Karpas-422 (cell line): ENCODE measurements at regions not wholly inside any gene's neighbourhood (a gene's known extent, or its start where the extent isn't known, plus 50 kb on each side); places are given as distances from the start of the nearest gene placed in this dataset.

Source experiments
- DNase-seq: peaks from one replicate; pipeline ENCODE4 v3.0.0-alpha.2; 2015
- H2AFZ ChIP-seq: fragments of 200-600 bp; sonication (generic); 2 replicates; pipeline ENCODE4 v1.6.1; 2014; ENCODE audit warnings: antibody characterized with exemption, low read length, mixed read lengths
- H3K27ac ChIP-seq: fragments of 200-600 bp; sonication (generic); 2 replicates; pipeline ENCODE4 v1.5.1; 2014; ENCODE audit warnings: mild to moderate bottlenecking, low read length, moderate library complexity
- H3K27me3 ChIP-seq: fragments of 200-600 bp; sonication (generic); 2 replicates; pipeline ENCODE4 v1.6.1; 2014; ENCODE audit warnings: low read length, mixed read lengths
- H3K36me3 ChIP-seq: fragments of 200-600 bp; sonication (generic); 2 replicates; pipeline ENCODE4 v1.6.1; 2014; ENCODE audit warnings: low read length, mixed read lengths; ENCODE audit not compliant: insufficient read depth
- H3K4me1 ChIP-seq: fragments of 200-600 bp; sonication (generic); 2 replicates; pipeline ENCODE4 v1.6.1; 2014; ENCODE audit warnings: mild to moderate bottlenecking, low read length, mixed read lengths
- H3K4me2 ChIP-seq: fragments of 200-600 bp; sonication (generic); 2 replicates; pipeline ENCODE4 v1.6.1; 2014; ENCODE audit warnings: low read length, low read depth, mild to moderate bottlenecking; ENCODE audit not compliant: poor library complexity, severe bottlenecking
- H3K4me3 ChIP-seq: fragments of 200-600 bp; sonication (generic); 2 replicates; pipeline ENCODE4 v1.5.1; 2014; ENCODE audit warnings: mild to moderate bottlenecking, antibody characterized with exemption, low read length, mixed read lengths
- H3K79me2 ChIP-seq: fragments of 200-600 bp; sonication (generic); 2 replicates; pipeline ENCODE4 v1.6.1; 2014; ENCODE audit warnings: mild to moderate bottlenecking, low read length, mixed read lengths
- H3K9ac ChIP-seq: fragments of 200-600 bp; sonication (generic); 2 replicates; pipeline ENCODE4 v1.6.0; 2014; ENCODE audit warnings: low read length
- H3K9me2 ChIP-seq: fragments of 200-600 bp; sonication (generic), shearing (Covaris generic); replicated peaks from 2 replicates; pipeline ENCODE4 v1.6.0; 2014; ENCODE audit warnings: mild to moderate bottlenecking, low read length, moderate library complexity; ENCODE audit not compliant: insufficient read depth
- H3K9me3 ChIP-seq: fragments of 300-700, 200-600 bp; sonication (generic); 2 replicates; pipeline ENCODE4 v1.6.1; 2014; ENCODE audit warnings: low read length, mixed read lengths
- H4K20me1 ChIP-seq: fragments of 200-600 bp; sonication (generic); 2 replicates; pipeline ENCODE4 v1.6.1; 2014; ENCODE audit warnings: mild to moderate bottlenecking, antibody characterized with exemption, low read length, low read depth; ENCODE audit not compliant: insufficient read depth

DNA sequence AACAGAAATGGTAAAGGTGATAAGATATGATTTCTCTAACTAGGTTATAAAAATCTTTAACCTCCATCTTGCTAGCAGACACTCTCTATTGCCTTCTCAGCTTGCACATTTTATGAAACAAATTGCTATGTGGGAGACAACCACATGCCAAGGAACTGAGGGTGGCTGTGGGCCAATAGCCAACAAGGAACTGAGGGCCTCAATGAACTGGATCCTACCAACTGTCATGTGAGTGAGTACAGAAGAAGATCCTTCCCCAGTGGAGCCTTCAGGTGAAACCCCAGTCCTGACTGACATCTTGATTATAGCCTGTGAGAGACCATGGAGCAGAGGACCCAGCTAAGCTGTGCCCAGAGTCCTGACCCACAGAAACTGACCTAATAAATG, 129.2 kb upstream of the LRIG1 start:
- DNase-seq, result no peak
- Histone ChIP-seq H2AFZ (peak overlapping the region; percentile 48), H3K27me3 (no peaks in the 10 kb centered on the region), H3K9me3 (no peaks in the 10 kb centered on the region), H3K36me3 (no peaks in the 10 kb centered on the region), H3K4me3 (no peak overlapping the region), H3K9me2 (no peaks in the 10 kb centered on the region), H4K20me1 (no peaks in the 10 kb centered on the region), H3K27ac (no peak overlapping the region), H3K4me2 (no peak overlapping the region), H3K4me1 (peaks cover 7% of the 10 kb centered on the region), H3K79me2 (no peaks in the 10 kb centered on the region), H3K9ac (no peak overlapping the region)

DNA sequence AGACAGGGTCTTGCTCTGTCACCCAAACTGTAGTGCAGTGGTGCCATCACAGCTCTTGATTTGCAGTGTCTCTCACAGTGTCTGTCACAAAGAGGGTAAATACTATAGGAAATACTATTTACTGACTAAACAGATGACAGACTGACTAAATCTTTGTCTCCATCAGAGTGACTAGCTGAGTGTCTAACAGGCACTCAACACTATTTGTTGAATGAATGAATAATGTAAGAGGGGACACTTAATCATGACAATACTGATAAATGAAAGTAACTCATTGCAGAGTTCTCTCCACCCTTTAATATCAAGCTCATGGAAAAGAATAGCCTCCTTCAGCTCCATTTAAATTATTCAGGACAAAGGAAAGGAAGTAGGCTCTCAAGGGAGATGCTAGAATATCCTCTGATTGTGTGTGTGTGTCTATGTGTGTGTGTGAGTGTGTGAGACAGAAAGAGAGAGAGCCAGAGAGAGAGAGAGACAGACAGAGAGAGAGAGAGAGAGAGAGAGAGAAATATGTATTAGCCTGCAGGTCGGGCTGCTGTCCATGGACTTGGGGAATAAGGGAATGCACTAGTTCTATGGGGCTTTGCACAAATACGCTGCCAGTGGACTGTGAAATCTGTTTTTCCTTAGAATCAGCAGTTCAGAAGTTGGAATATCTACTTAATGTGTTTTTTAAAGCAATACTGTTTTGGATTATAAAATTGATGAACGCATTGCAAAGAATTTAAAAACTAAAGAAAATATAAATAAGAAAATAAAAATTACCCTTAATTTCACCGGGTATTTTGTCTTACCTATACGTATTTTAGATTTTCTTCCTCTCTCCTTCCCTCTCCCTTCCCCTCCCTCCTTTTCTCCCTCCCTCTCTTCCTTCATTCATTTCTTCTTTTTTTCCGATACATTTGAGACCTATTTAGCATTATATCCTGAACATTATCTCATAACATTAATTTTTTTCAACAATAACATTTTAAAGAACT, 132.9 kb upstream of the LRIG1 start:
- H3K36me3 ChIP-seq, result no peaks in the 10 kb centered on the region
- no peak for DNase-seq
- no peaks in the 10 kb centered on the region for H4K20me1 ChIP-seq
- H3K9me2 ChIP-seq, result no peaks in the 10 kb centered on the region
- H3K27ac ChIP-seq, result no peak overlapping the region
- no peak overlapping the region for H3K9ac ChIP-seq
- no peaks in the 10 kb centered on the region for H3K79me2 ChIP-seq
- no peak overlapping the region for H3K4me2 ChIP-seq
- no peaks in the 10 kb centered on the region for H3K9me3 ChIP-seq
- no peak overlapping the region for H2AFZ ChIP-seq
- no peaks in the 10 kb centered on the region for H3K27me3 ChIP-seq
- no peak overlapping the region for H3K4me3 ChIP-seq
- peaks cover 12% of the 10 kb centered on the region for H3K4me1 ChIP-seq

DNA sequence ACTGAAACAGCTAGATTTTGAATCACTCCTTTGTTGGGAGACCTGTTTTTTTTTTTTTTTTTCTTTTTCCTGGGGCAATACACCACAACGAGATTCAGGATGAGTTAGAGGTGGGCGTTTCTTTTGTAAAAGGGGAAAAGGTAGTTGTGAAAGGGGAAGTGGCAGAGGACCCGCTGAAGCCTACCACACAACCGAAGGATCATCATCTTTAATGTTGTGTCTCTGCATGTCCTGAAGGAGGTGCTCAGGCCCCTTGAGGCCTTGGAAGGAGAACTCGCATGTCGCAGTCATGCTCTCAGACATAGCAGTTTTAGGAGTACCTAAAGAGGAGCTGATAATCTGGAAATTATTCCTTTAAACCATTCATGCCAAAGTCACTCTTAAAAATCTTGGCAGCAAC, 137.9 kb upstream of the LRIG1 start:
- H3K4me1 ChIP-seq, result peaks cover 27% of the 10 kb centered on the region
- no peaks in the 10 kb centered on the region for H4K20me1 ChIP-seq
- H3K9me3 ChIP-seq, result no peaks in the 10 kb centered on the region
- no peaks in the 10 kb centered on the region for H3K27me3 ChIP-seq
- H3K9ac ChIP-seq, result no peak overlapping the region
- H2AFZ ChIP-seq, result peak overlapping the region; percentile 68; the same call in 1 of the 2 replicates
- DNase-seq, result peak; percentile 78
- H3K4me3 ChIP-seq, result no peak overlapping the region
- no peaks in the 10 kb centered on the region for H3K79me2 ChIP-seq
- no peak overlapping the region for H3K27ac ChIP-seq
- no peaks in the 10 kb centered on the region for H3K9me2 ChIP-seq
- H3K4me2 ChIP-seq, result peak overlapping the region; percentile 41
- H3K36me3 ChIP-seq, result no peaks in the 10 kb centered on the region

DNA sequence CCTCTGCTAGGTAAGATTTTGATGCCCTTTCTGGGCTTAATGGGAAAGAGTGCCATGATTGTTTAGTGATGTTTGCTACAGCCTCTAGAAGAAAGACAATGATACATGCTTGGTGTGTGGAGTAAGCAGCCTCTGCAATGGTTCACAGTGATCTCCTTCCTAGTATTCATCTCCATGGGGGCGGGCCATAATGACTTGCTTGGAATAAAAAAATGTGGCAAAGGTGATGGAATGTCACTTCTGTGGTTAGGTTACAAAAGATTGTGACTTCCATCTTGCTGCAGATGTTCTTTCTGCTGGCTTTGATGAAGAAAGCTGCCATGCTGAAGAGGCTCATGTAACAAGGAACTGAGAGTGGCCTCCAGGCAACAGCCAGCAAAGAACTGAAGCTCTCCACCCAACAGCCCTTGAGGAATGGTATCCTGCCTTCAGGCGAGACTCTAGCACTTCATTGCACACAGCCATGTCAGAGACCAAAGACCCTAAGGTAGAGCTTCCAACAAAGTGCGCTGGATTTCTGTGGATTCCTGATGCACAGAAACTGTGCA, 139.1 kb upstream of the LRIG1 start:
- H3K36me3 ChIP-seq, result no peaks in the 10 kb centered on the region
- peak; percentile 54 for DNase-seq
- no peaks in the 10 kb centered on the region for H3K27me3 ChIP-seq
- no peaks in the 10 kb centered on the region for H3K9me3 ChIP-seq
- H4K20me1 ChIP-seq, result no peaks in the 10 kb centered on the region
- H3K4me3 ChIP-seq, result no peak overlapping the region
- no peaks in the 10 kb centered on the region for H3K9me2 ChIP-seq
- 0 out of 2 replicates have a peak overlapping the region, but pooled peaks have one; percentile 26 for H2AFZ ChIP-seq
- no peak overlapping the region for H3K4me2 ChIP-seq
- peaks cover 27% of the 10 kb centered on the region for H3K4me1 ChIP-seq
- no peak overlapping the region for H3K27ac ChIP-seq
- no peaks in the 10 kb centered on the region for H3K79me2 ChIP-seq
- H3K9ac ChIP-seq, result no peak overlapping the region

DNA sequence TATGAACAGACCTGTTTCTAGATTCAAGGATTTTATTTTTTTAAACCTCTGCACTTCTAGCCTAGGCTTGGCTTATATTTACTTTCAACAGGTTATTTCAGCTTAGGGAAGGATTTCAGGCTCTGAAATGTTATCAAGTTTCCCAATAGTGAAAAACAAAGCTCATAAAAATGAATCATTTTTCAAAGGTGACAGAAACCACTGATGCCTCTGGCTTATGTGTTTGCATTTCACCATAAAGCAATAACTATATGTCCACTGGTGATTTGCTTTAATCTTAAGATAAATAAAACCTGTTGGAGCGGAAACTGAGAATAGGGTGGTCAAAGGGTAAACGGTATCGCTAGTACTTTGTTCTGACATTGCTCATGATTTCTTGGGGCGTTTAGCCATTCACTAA, 141.2 kb upstream of the LRIG1 start:
- no peak overlapping the region for H3K4me2 ChIP-seq
- H3K27ac ChIP-seq, result no peak overlapping the region
- no peaks in the 10 kb centered on the region for H3K79me2 ChIP-seq
- H3K27me3 ChIP-seq, result no peaks in the 10 kb centered on the region
- no peak overlapping the region for H2AFZ ChIP-seq
- no peaks in the 10 kb centered on the region for H3K36me3 ChIP-seq
- no peaks in the 10 kb centered on the region for H3K9me3 ChIP-seq
- no peak overlapping the region for H3K9ac ChIP-seq
- peaks cover 24% of the 10 kb centered on the region for H3K4me1 ChIP-seq
- no peaks in the 10 kb centered on the region for H4K20me1 ChIP-seq
- no peak overlapping the region for H3K4me3 ChIP-seq
- no peaks in the 10 kb centered on the region for H3K9me2 ChIP-seq
- DNase-seq, result no peak

DNA sequence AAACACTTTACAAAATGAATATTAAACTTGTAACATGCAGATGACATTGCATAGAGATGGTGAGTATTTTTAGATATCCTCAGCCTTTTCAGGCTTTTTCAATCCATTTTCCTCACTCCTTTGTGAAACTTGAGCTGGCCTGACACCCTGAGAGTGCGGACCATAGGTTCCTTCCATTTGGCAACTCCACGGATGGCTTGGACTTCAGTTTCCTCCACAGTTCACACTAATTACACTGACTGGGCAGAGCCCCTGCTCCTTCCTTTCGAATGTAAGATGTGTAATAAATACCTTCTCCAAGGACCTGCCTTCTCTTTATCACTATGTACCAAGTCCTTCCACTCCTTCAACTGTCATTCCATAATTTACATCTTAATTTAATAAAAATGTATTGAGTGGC, 141.7 kb upstream of the LRIG1 start:
- H3K27me3 ChIP-seq, result no peaks in the 10 kb centered on the region
- H3K4me2 ChIP-seq, result no peak overlapping the region
- no peaks in the 10 kb centered on the region for H4K20me1 ChIP-seq
- no peak overlapping the region for H3K4me3 ChIP-seq
- H3K9me3 ChIP-seq, result no peaks in the 10 kb centered on the region
- H2AFZ ChIP-seq, result no peak overlapping the region
- H3K9me2 ChIP-seq, result no peaks in the 10 kb centered on the region
- DNase-seq, result no peak
- H3K27ac ChIP-seq, result no peak overlapping the region
- no peaks in the 10 kb centered on the region for H3K79me2 ChIP-seq
- H3K4me1 ChIP-seq, result peaks cover 29% of the 10 kb centered on the region
- H3K36me3 ChIP-seq, result no peaks in the 10 kb centered on the region
- no peak overlapping the region for H3K9ac ChIP-seq

DNA sequence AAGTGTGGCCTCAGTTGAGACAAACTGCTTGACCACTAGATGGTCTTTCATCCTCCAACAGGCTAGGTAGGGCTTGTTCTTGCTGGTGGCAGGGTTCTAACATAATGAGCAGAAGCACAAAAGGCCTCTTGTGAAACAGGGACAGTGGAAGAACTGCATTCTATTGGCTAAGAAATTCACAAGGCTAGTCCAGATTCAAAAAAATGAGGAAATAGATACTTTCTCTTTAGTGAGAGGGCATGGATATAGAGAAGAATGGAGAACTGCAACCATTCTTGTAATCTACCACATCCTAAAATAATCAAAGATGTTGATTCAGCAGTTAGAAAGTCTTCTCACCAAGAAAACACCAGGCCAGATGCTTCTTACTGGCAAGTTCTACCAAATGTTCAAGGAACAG, 143.7 kb upstream of the LRIG1 start:
- Histone ChIP-seq H3K27ac (no peak overlapping the region), H3K9me3 (no peaks in the 10 kb centered on the region), H3K79me2 (no peaks in the 10 kb centered on the region), H3K9me2 (no peaks in the 10 kb centered on the region), H3K27me3 (no peaks in the 10 kb centered on the region), H3K4me3 (no peak overlapping the region), H3K9ac (no peak overlapping the region), H3K4me1 (peaks cover 20% of the 10 kb centered on the region), H4K20me1 (no peaks in the 10 kb centered on the region), H3K4me2 (no peak overlapping the region), H3K36me3 (no peaks in the 10 kb centered on the region), H2AFZ (no peak overlapping the region)
- DNase-seq, result no peak

DNA sequence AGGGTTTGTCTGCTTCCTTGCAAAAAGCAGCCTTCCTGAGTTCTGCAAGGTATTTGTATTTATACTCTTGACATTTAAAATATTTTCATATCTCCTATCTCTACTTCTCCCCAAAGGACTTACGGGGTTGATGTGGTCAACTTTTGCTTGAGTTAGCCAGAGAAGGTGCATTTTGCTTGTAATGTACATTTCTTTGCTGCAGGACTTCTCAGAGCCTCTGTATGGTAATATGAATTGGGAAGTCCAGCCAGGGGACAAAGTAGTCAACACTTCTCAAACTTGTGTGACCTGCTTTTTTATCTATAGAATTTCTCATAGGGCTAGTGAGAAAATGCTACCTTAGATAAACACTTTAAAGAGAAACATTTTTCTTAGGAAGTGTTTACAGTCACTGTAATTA, 148.2 kb upstream of the LRIG1 start:
- Histone ChIP-seq H3K9ac (no peak overlapping the region), H3K4me2 (no peak overlapping the region), H3K4me1 (peaks cover 14% of the 10 kb centered on the region), H3K4me3 (no peak overlapping the region), H3K79me2 (no peaks in the 10 kb centered on the region), H3K36me3 (no peaks in the 10 kb centered on the region), H3K27ac (no peak overlapping the region), H4K20me1 (no peaks in the 10 kb centered on the region), H2AFZ (no peak overlapping the region), H3K27me3 (no peaks in the 10 kb centered on the region), H3K9me3 (no peaks in the 10 kb centered on the region), H3K9me2 (no peaks in the 10 kb centered on the region)
- DNase-seq, result no peak
